SW480 (cell line): ENCODE measurements at regions not wholly inside any gene's neighbourhood (a gene's known extent, or its start where the extent isn't known, plus 50 kb on each side); places are given as distances from the start of the nearest gene placed in this dataset.
"Not testable (repeated sequence)": the region's sequence is repeated elsewhere in the genome, so short reads cannot be mapped to it uniquely, and the experiment has no call there.

Source experiments
- DNase-seq: peaks from one replicate; pipeline ENCODE4 v3.0.0-alpha.2; 2016; ENCODE audit warnings: low spot score

DNA sequence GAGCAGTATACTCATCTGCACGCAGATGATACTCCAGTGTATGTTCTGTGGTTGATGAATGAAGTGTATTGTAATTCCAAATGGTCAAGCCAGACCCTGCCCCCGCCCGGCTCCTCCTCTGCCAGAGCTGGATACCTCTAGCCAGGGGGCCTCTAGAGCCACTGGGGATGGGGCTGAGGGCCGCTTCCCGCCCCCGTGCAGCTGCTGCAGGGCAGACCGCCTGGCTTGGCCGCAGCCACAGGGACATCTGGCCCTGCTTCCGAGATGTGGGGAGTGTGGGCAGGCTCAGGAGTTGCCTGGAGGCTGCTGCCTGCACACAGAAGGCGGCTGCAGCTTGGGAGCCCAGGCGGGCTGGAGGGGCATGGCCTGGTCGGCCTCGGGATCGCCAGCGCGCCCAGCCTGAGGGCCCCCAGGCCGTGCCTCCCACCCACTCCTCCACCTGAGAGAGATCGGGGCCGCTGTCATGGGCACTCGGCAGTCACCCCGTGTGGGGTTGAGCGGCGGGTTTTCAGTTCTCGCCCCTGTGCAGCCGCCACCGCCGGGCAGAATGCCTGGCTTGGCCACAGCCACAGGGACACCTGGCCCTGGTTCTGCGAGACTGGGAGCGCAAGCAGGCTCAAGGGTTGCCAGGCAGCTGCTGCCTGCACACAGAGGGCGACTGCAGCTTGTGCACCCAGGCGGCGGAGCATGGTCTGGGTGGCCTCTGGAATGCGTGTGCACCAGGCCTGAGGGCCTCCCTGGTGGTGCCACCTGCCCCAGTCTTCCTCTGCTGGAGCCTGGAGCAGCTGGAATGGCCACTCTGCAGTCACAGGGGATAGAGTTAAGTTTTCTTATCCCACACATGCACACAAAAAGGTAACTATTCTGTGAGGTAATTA, 1643.7 kb downstream of the SPATA31A7 start:
- DNase-seq: not testable (repeated sequence)

- DNase-seq: not testable (repeated sequence)
Observed at GRCh38 chr9:62837254-62837911, 1647.5 kb downstream of the SPATA31A7 start.

DNA sequence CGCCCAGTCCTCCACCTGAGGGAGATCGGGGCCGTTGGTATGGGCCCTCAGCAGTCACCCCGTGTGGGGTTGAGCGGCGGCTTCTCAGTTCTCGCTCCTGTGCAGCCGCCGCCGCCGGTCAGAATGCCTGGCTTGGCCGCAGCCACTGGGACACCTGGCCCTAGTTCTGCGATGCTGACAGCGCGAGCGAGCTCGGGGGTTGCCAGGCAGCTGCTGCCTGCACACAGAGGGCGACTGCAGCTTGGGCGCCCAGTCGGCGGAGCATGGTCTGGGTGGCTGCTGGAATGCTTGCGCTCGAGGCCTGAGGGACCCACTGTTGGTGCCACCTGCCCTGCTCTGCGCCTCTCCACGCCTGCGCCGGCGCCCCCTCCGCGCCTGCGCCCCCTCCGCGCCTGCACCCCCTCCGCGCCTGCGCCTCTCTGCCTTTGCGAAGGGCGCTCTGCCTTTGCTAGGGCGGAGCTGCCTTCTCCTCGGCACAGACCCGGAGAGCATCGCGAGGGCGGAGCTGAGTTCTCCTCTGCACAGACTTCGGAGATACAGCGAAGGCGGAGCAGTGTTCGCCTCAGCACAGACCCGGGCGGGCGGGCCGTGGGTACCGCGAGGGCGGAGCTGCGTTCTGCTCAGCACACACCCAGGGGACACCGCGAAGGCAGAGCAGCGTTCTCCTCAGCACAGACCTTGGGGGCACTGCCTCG, 1648.3 kb downstream of the SPATA31A7 start:
- peak; percentile 62 for DNase-seq

GRCh38 chr9:62839168-62839567, 1649.3 kb downstream of the SPATA31A7 start:
- not testable (repeated sequence) for DNase-seq

- DNase-seq: not testable (repeated sequence)
Observed at GRCh38 chr9:62843145-62843544, 1653.3 kb downstream of the SPATA31A7 start.

GRCh38 chr9:62843706-62844290, 1654.0 kb downstream of the SPATA31A7 start:
- not testable (repeated sequence) for DNase-seq

DNA sequence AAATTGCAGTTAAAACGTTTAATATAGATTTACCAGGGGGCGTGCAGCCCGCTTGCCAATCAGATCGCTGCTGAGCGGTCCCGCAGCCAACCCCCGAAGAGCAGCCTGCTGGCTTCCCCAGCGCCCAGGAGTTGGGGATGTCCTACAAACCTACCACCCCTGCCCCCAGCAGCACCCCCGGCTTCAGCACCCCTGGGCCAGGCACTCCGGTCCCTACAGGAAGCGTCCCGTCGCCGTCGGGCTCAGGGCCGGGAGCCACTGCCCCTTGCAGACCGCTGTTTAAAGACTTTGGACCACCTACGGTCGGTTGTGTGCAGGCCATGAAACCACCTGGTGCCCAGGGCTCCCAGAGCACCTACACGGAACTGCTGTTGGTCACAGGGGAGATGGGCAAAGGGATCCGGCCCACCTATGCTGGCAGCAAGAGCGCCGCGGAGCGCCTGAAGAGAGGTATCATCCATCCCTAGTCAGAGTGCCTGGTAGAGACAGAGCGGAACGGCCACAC, 1654.9 kb downstream of the SPATA31A7 start:
- DNase-seq: not testable (repeated sequence)

GRCh38 chr9:62848258-62848657, 1658.4 kb downstream of the SPATA31A7 start:
- not testable (repeated sequence) for DNase-seq

GRCh38 chr9:62849991-62850390, 1660.2 kb downstream of the SPATA31A7 start:
- not testable (repeated sequence) for DNase-seq

GRCh38 chr9:62857280-62857679, 1667.4 kb downstream of the SPATA31A7 start:
- DNase-seq: not testable (repeated sequence)

GRCh38 chr9:62858240-62858639, 1668.4 kb downstream of the SPATA31A7 start:
- DNase-seq: not testable (repeated sequence)

DNA sequence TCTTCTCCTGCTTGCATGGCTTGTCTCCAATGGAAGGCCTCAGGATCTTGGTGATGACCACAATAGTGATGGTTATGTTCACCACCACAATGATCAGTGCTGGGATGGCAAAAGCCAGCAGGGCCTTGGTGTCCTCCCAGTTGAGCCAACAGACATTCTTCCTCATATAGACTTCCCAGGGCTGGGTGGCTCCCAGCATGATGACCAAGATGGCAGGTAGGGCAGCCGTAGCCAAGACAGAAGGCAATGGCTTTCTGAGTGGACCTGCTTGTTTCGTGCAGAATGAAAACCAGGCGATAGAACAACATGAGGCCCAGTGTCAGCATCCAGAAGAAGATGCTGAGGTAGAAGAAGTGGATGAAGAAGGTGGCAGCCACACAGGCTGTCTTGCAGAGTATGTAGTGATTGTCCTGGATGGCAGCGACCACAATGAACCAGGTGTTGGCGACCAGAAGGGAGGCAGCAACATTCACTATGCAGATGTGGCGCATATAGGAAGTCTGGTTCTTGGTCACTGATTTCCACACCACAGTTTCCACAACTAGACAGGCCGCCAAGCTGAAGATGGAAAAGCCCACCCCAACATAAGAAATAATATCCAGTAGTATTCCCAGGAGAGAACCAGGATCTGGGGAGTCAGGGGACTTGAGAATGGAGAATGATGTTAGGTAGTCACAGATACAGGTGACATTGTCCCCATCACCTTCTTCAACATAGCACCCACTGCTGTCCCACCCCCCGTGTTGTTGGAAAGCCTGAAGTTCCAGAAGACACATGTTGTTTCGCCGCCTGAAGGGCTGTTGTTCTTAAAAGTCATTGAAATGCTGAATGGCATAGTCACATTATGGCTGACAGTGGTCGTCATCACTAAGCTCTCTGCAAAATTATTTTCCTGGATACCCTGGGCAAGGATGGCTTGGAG, 1671.4 kb downstream of the SPATA31A7 start:
- not testable (repeated sequence) for DNase-seq

- not testable (repeated sequence) for DNase-seq
Observed at GRCh38 chr9:62862180-62862579, 1672.3 kb downstream of the SPATA31A7 start.

DNA sequence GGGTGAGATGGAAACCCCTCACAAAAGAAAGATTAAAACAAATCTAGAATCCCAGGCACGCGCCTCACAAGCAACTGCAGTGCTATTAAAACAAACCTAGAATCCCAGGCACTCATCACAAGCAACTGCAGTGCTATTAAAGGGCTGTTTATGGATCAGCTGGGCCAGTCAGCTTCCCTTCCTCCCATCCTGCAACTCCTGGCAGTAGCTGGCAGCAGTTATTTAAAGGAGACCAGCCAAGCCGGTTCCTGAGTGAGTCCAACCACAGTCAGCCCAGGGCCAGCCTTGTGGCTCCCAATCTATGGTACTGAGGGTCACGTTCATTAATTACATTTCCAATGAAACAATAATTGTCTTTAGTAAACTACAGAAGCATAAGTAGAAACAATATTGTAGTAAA, 1673.5 kb downstream of the SPATA31A7 start:
- DNase-seq: not testable (repeated sequence)

DNA sequence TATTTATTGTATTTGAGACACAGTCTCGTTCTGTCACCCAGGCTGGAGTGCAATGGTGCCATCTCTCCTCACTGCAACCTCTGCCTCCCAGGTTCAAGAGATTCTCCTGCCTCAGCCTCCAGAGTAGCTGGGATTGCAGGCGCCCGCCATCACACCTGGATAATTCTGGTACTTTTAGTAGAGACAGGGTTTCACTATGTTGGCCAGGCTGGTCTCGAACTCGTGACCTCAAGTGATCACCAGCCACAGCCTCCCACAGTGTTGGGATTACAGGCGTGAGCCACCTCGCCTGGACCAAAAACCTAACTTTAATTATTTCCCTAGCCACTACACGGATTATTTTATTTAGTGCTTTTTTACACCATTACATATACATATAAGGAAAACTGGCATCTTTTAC, 1674.0 kb downstream of the SPATA31A7 start:
- not testable (repeated sequence) for DNase-seq

DNA sequence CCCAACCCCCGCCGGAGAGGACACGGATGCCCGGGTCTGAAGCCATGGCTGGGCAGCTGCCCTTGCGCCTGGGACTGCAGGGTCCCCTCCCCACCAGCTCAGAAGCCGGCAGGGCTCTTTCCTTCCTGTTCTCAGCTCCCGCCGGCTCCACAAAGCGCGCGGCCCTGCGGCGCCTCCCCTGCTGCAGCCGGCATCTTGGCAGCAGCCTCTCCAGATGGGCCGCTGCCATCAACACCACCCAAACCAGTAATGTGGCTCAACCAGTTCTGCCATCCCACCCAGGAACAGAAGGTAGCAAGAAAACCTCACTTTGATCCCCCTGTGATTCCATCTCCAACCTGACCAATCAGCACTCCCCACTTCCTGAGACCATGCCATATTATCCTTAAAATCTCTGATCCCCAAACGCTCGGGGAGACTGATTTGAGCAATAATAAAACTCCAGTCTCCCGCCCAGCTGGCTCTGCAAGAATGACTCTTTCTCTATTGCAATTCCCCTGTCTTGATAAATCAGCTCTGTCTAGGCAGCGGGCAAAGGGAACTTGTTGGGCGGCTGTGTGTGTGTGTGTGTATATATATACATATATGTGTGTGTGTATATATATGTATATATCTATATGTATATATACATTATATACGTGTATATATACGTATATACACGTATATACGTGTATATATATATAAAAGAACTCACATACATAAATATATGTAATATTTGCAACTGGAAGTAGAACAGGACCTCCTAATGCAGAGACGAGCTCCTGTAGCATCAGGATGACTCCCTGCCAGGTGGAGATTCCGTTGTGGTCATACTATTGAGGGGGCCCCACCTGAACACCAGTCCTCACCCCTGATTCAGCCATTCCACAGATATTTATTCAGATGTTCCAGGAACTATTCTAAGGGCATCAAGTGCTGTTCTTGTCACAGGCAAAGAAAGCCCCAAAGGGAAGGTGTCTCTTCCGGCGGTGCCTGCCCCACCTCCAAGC, 1674.9 kb downstream of the SPATA31A7 start:
- not testable (repeated sequence) for DNase-seq

DNA sequence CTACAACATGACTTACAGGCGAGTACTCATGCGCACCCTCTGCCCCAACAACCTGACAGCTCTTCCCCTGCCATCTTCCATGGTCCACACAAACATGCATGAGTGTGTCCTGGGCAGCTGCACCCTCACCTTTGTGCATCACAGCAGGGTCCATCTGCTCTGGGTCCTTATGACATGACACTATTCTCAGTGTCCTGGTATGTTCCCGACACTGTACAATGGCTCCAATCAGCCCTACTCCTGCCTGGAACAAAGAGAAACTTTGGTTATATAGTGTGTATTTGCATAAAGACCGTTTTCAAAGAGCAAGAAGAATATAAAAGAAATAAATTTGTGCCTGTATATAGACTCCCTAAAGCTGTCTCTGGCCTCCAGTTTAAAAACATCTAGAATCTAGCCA, 1679.2 kb downstream of the SPATA31A7 start:
- not testable (repeated sequence) for DNase-seq

- not testable (repeated sequence) for DNase-seq
Observed at GRCh38 chr9:62871765-62872164, 1681.9 kb downstream of the SPATA31A7 start.

- not testable (repeated sequence) for DNase-seq
Observed at GRCh38 chr9:62874213-62874612, 1684.4 kb downstream of the SPATA31A7 start.
